ENCODE measurements at regions not wholly inside any gene's neighbourhood (a gene's known extent, or its start where the extent isn't known, plus 50 kb on each side); places are given as distances from the start of the nearest gene placed in this dataset.

DNA sequence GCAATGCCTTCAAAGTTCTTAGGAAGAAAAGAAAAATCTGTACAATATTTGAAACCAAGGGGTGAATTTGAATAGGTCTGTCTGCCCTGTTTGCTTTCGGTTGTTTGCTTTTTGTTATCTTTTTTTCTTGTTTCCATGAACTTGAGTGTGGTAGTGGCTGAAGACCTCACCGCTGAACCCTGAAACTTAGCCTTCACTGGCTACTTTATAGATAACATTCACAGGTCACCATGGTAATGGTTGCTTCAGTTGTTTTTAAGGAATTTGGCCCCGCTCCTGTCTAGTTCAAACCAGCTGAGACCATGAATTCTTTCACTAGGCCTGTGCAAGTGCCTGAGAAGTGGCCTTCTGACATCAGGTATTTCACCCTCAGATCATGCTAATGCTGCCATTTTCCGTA is 137.0 kb upstream of the PMFBP1 start (continued):
- TF ChIP-seq, protein P1, sequence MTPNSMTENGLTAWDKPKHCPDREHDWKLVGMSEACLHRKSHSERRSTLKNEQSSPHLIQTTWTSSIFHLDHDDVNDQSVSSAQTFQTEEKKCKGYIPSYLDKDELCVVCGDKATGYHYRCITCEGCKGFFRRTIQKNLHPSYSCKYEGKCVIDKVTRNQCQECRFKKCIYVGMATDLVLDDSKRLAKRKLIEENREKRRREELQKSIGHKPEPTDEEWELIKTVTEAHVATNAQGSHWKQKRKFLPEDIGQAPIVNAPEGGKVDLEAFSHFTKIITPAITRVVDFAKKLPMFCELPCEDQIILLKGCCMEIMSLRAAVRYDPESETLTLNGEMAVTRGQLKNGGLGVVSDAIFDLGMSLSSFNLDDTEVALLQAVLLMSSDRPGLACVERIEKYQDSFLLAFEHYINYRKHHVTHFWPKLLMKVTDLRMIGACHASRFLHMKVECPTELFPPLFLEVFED (CRISPR knock-in tag; conservative IDR thresholded peaks at IDR 0.05): no peak
- no peak for TF ChIP-seq BRD9 (IDR thresholded peaks at IDR 0.05; ENCODE audit: low read depth, partially characterized antibody)
- no peak for TF ChIP-seq BACH1 (tag; IDR thresholded peaks at IDR 0.05)

DNA sequence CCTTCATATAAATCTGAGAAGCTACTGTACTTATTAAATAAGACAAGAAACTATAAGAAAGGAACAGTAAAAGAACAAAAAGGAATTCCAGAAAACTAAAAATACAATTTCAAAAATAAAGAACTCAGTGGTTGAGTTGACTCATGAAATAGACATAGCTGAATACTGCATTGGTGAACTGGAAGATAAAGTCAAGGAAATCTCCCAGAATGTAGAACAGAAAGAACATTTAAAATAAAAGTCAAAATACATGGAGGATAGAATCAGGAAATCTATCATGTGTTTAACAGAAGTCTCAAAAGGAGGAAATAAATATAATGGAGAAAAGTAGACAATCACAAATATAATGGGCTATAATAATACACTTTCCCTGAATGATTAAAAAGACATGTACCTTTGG is 136.4 kb upstream of the PMFBP1 start:
- BruUV-seq (replicated peaks): no TSS peak
- Histone ChIP-seq H3K27me3 (ENCODE audit: control insufficient read depth in 2 of 2, insufficient read depth in 2 of 2, low read length in 2 of 2) (no peaks in the 10 kb centered on the region), H3K4me1 (replicated peaks in 1 of 2; ENCODE audit: control insufficient read depth in 2 of 2, insufficient read depth in 2 of 2, low read length in 2 of 2) (no peaks in the 10 kb centered on the region), H3K4me2 (ENCODE audit: insufficient read depth, low read length) (no peak overlapping the region), H2AFZ (ENCODE audit: low read depth, low read length) (no peak overlapping the region), H3K9me1 (ENCODE audit: control insufficient read depth, insufficient read depth, low read length) (no peaks in the 10 kb centered on the region), H3K79me2 (ENCODE audit: control insufficient read depth, insufficient read depth, low read length) (no peaks in the 10 kb centered on the region), H3K27ac (ENCODE audit: extremely low read depth, low read depth, low read length) (no peak overlapping the region), H4K20me1 (replicated peaks; ENCODE audit: control insufficient read depth, insufficient read depth, low read length) (no peaks in the 10 kb centered on the region), H3K4me3 (no peak overlapping the region), H3K36me3 (ENCODE audit: control insufficient read depth, insufficient read depth, low read length) (no peaks in the 10 kb centered on the region), H3K9me3 (replicated peaks; ENCODE audit: control insufficient read depth, insufficient read depth, low read depth, low read length) (no peaks in the 10 kb centered on the region), H3K9ac (ENCODE audit: insufficient read depth in 1 of 2, low read depth in 2 of 2, low read length in 2 of 2) (no peak overlapping the region)
- ChIA-PET POLR2A (no interaction called here), CTCF (ENCODE audit: low intra/inter-chr PET ratio) (no interaction called here)
- ATAC-seq (no peak), FAIRE-seq (no peak), DNase-seq (ENCODE audit: extremely low read depth in 1 of 4, low spot score in 3 of 4) (no peak)
- intact Hi-C loops (cut with micrococcal nuclease): no loop called here
- in situ Hi-C loops (cut with MboI): no loop called here
- TF ChIP-seq CC2D1A (IDR thresholded peaks at IDR 0.05): no peak
- TF ChIP-seq, protein P2, sequence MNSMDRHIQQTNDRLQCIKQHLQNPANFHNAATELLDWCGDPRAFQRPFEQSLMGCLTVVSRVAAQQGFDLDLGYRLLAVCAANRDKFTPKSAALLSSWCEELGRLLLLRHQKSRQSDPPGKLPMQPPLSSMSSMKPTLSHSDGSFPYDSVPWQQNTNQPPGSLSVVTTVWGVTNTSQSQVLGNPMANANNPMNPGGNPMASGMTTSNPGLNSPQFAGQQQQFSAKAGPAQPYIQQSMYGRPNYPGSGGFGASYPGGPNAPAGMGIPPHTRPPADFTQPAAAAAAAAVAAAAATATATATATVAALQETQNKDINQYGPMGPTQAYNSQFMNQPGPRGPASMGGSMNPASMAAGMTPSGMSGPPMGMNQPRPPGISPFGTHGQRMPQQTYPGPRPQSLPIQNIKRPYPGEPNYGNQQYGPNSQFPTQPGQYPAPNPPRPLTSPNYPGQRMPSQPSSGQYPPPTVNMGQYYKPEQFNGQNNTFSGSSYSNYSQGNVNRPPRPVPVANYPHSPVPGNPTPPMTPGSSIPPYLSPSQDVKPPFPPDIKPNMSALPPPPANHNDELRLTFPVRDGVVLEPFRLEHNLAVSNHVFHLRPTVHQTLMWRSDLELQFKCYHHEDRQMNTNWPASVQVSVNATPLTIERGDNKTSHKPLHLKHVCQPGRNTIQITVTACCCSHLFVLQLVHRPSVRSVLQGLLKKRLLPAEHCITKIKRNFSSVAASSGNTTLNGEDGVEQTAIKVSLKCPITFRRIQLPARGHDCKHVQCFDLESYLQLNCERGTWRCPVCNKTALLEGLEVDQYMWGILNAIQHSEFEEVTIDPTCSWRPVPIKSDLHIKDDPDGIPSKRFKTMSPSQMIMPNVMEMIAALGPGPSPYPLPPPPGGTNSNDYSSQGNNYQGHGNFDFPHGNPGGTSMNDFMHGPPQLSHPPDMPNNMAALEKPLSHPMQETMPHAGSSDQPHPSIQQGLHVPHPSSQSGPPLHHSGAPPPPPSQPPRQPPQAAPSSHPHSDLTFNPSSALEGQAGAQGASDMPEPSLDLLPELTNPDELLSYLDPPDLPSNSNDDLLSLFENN (IDR thresholded peaks at IDR 0.05; ENCODE audit: low read depth in 2 of 2, low read length in 2 of 2): no peak
- TF ChIP-seq PML (IDR thresholded peaks at IDR 0.05; ENCODE audit: low read length): no peak
- TF ChIP-seq, protein P3, sequence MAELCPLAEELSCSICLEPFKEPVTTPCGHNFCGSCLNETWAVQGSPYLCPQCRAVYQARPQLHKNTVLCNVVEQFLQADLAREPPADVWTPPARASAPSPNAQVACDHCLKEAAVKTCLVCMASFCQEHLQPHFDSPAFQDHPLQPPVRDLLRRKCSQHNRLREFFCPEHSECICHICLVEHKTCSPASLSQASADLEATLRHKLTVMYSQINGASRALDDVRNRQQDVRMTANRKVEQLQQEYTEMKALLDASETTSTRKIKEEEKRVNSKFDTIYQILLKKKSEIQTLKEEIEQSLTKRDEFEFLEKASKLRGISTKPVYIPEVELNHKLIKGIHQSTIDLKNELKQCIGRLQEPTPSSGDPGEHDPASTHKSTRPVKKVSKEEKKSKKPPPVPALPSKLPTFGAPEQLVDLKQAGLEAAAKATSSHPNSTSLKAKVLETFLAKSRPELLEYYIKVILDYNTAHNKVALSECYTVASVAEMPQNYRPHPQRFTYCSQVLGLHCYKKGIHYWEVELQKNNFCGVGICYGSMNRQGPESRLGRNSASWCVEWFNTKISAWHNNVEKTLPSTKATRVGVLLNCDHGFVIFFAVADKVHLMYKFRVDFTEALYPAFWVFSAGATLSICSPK (IDR thresholded peaks at IDR 0.05; ENCODE audit: borderline replicate concordance): no peak
- no peak for TF ChIP-seq FUS (optimal IDR thresholded peaks at IDR 0.05; ENCODE audit: low read depth, low read length)
- no peak for TF ChIP-seq TAF15 (IDR thresholded peaks at IDR 0.05; ENCODE audit: low read depth, low read length)
- no peak for TF ChIP-seq CHD1 (IDR thresholded peaks at IDR 0.05; ENCODE audit: low read length)
- no peak for TF ChIP-seq POU5F1 (IDR thresholded peaks at IDR 0.05; ENCODE audit: borderline replicate concordance, low read depth, low read length, partially characterized antibody)

Measured in K562 (cell line).